H9 (cell line): ENCODE measurements at regions not wholly inside any gene's neighbourhood (a gene's known extent, or its start where the extent isn't known, plus 50 kb on each side); places are given as distances from the start of the nearest gene placed in this dataset.

Experiments used
- DNase-seq: peaks from one replicate; pipeline ENCODE4 v3.0.0-alpha.2; 2017
- H2AFZ ChIP-seq: one replicate; pipeline ENCODE4 v1.6.1; 2013; ENCODE audit warnings: mild to moderate bottlenecking, low read length, control low read depth, moderate library complexity
- H2AK5ac ChIP-seq: 2 replicates; pipeline ENCODE4 v1.6.1; 2013; ENCODE audit warnings: low read length, control low read depth, mixed read lengths; ENCODE audit not compliant: insufficient read length
- H2BK120ac ChIP-seq: one replicate; pipeline ENCODE4 v1.6.1; 2013; ENCODE audit warnings: low read depth, mild to moderate bottlenecking, low read length, control low read depth, inconsistent platforms; ENCODE audit not compliant: poor library complexity, severe bottlenecking
- H2BK12ac ChIP-seq: 2 replicates; pipeline ENCODE4 v1.6.1; 2013; ENCODE audit warnings: low read length, control low read depth, mixed read lengths, low read depth; ENCODE audit not compliant: insufficient read length
- H2BK15ac ChIP-seq: 2 replicates; pipeline ENCODE4 v1.6.1; 2013; ENCODE audit warnings: low read depth, low read length, control low read depth
- H2BK20ac ChIP-seq: one replicate; pipeline ENCODE4 v1.6.1; 2013; ENCODE audit warnings: low read depth, mild to moderate bottlenecking, low read length, control low read depth, inconsistent platforms; ENCODE audit not compliant: poor library complexity, severe bottlenecking
- H2BK5ac ChIP-seq: 2 replicates; pipeline ENCODE4 v1.6.1; 2013; ENCODE audit warnings: low read length, control low read depth, mixed read lengths; ENCODE audit not compliant: insufficient read length
- H3K14ac ChIP-seq: 2 replicates; pipeline ENCODE4 v1.6.1; 2013; ENCODE audit warnings: low read length, control low read depth; ENCODE audit not compliant: insufficient read depth
- H3K18ac ChIP-seq: 2 replicates; pipeline ENCODE4 v1.6.1; 2013; ENCODE audit warnings: low read depth, mild to moderate bottlenecking, mixed read lengths, low read length, control low read depth; ENCODE audit not compliant: insufficient read length
- H3K23ac ChIP-seq: 2 replicates; pipeline ENCODE4 v1.6.1; 2013; ENCODE audit warnings: low read length, control low read depth, mixed read lengths, low read depth; ENCODE audit not compliant: insufficient read length
- H3K23me2 ChIP-seq: 2 replicates; pipeline ENCODE4 v1.6.1; 2013; ENCODE audit warnings: low read depth, mild to moderate bottlenecking, mixed read lengths, low read length, control low read depth; ENCODE audit not compliant: insufficient read length, poor library complexity, severe bottlenecking
- H3K27ac ChIP-seq: 2 replicates; pipeline ENCODE4 v1.5.1; 2013; ENCODE audit warnings: low read length, control low read depth, mixed read lengths, low read depth; ENCODE audit not compliant: insufficient read length
- H3K27me3 ChIP-seq: 2 replicates; pipeline ENCODE4 v1.6.1; 2013; ENCODE audit warnings: low read length, control low read depth, inconsistent platforms; ENCODE audit not compliant: insufficient read depth
- H3K4ac ChIP-seq: 2 replicates; pipeline ENCODE4 v1.6.1; 2013; ENCODE audit warnings: low read depth, mild to moderate bottlenecking, control low read depth, inconsistent platforms, low read length, moderate library complexity
- H3K4me1 ChIP-seq: 2 replicates; pipeline ENCODE4 v1.6.1; 2013; ENCODE audit warnings: low read length, control low read depth, inconsistent platforms; ENCODE audit not compliant: insufficient read depth
- H3K4me2 ChIP-seq: 2 replicates; pipeline ENCODE4 v1.6.1; 2013; ENCODE audit warnings: low read length, control low read depth, mixed read lengths; ENCODE audit not compliant: insufficient read length, insufficient read depth
- H3K56ac ChIP-seq: 2 replicates; pipeline ENCODE4 v1.6.1; 2013; ENCODE audit warnings: low read depth, mild to moderate bottlenecking, mixed read lengths, low read length, control low read depth; ENCODE audit not compliant: insufficient read length
- H3K79me1 ChIP-seq: 2 replicates; pipeline ENCODE4 v1.6.1; 2013; ENCODE audit warnings: low read depth, mild to moderate bottlenecking, moderate library complexity, low read length, control low read depth, inconsistent platforms; ENCODE audit not compliant: insufficient read depth, poor library complexity, severe bottlenecking
- H3K79me2 ChIP-seq: 2 replicates; pipeline ENCODE4 v1.6.1; 2013; ENCODE audit warnings: low read length, control low read depth, inconsistent platforms; ENCODE audit not compliant: insufficient read depth
- H3K9ac ChIP-seq: 2 replicates; pipeline ENCODE4 v1.6.1; 2013; ENCODE audit warnings: low read length, control low read depth, mixed read lengths; ENCODE audit not compliant: insufficient read length; ENCODE audit errors: extremely low read depth
- H3K9me3 ChIP-seq: one replicate; pipeline ENCODE4 v1.6.1; 2013; ENCODE audit warnings: low read depth, low read length, inconsistent platforms; ENCODE audit not compliant: control insufficient read depth
- H3T11ph ChIP-seq: one replicate; pipeline ENCODE4 v1.6.1; 2013; ENCODE audit warnings: mild to moderate bottlenecking, low read length, control low read depth, inconsistent platforms
- H4K20me1 ChIP-seq: one replicate; pipeline ENCODE4 v1.6.1; 2013; ENCODE audit not compliant: control insufficient read depth, insufficient read length, insufficient read depth
- H4K5ac ChIP-seq: 2 replicates; pipeline ENCODE4 v1.6.1; 2013; ENCODE audit warnings: low read depth, mild to moderate bottlenecking, mixed read lengths, low read length, control low read depth; ENCODE audit not compliant: insufficient read length
- H4K8ac ChIP-seq: replicated peaks from 2 replicates; pipeline ENCODE4 v1.6.1; 2013; ENCODE audit warnings: low read length, control low read depth, mixed read lengths, low read depth; ENCODE audit not compliant: insufficient read length
- H4K91ac ChIP-seq: 2 replicates; pipeline ENCODE4 v1.6.1; 2013; ENCODE audit warnings: low read depth, mild to moderate bottlenecking, moderate library complexity, mixed read lengths, low read length, control low read depth; ENCODE audit not compliant: insufficient read length
- H3K27ac Mint-ChIP-seq, 3 experiments: 2 replicates in 2 of 3; 3 replicates in 1 of 3; pipeline ENCODE4 v1.8.0; 2020 to 2021; ENCODE audit warnings: mixed read lengths in 3 of 3, mild to moderate bottlenecking in 1 of 3, moderate library complexity in 1 of 3
- H3K27me3 Mint-ChIP-seq: 2 replicates; pipeline ENCODE4 v1.8.0; 2021; ENCODE audit warnings: low read depth, mild to moderate bottlenecking, moderate library complexity, mixed read lengths
- H3K36me3 Mint-ChIP-seq, 3 experiments: 2 replicates in 2 of 3; 3 replicates in 1 of 3; pipeline ENCODE4 v1.8.0; 2020 to 2021; ENCODE audit warnings: low read depth in 3 of 3, mixed read lengths in 3 of 3; ENCODE audit not compliant: insufficient read depth in 1 of 3
- H3K4me1 Mint-ChIP-seq, 2 experiments: 2 replicates each; pipeline ENCODE4 v1.8.0; 2020; ENCODE audit warnings: mixed read lengths in 2 of 2
- H3K4me3 Mint-ChIP-seq, 2 experiments: 2 replicates in 1 of 2; 3 replicates in 1 of 2; pipeline ENCODE4 v1.8.0; 2020 to 2021; ENCODE audit warnings: mild to moderate bottlenecking in 2 of 2, mixed read lengths in 2 of 2, moderate library complexity in 1 of 2
- H3K9me3 Mint-ChIP-seq, 2 experiments: 2 replicates in 1 of 2; 3 replicates in 1 of 2; pipeline ENCODE4 v1.8.0; 2020; ENCODE audit warnings: mild to moderate bottlenecking in 2 of 2, mixed read lengths in 2 of 2, moderate library complexity in 1 of 2
- CTCF ChIP-seq: fragments of 200-600 bp; sonication (generic); conservative IDR thresholded peaks from 3 replicates; pipeline ENCODE4 v1.8.0; 2021; ENCODE audit warnings: antibody characterized with exemption, mild to moderate bottlenecking
- WGBS: extraction: QIAGEN DNeasy Blood & Tissue Kit; methylation state at CpG from one replicate; pipeline ENCODE4 v1.1.7; 2013; ENCODE audit warnings: missing lambda C conversion rate, low lambda C conversion rate, mixed read lengths; ENCODE audit not compliant: insufficient read length; ENCODE audit errors: extremely low coverage; 5-methylcytosine and 5-hydroxymethylcytosine counted together

- Histone ChIP-seq H4K5ac (no peak overlapping the region), H3K79me1 (no peaks in the 10 kb centered on the region), H4K91ac (no peak overlapping the region), H2BK15ac (no peak overlapping the region), H3K27me3 (no peaks in the 10 kb centered on the region), H2BK120ac (no peak overlapping the region), H4K20me1 (no peaks in the 10 kb centered on the region), H3K27ac (no peak overlapping the region), H3K4me2 (no peak overlapping the region), H3K23ac (no peak overlapping the region), H2AK5ac (no peak overlapping the region), H2BK20ac (no peak overlapping the region), H3K18ac (no peak overlapping the region), H2BK12ac (no peak overlapping the region), H3K56ac (no peak overlapping the region), H2BK5ac (no peak overlapping the region), H3T11ph (no peak overlapping the region), H3K14ac (no peak overlapping the region), H3K23me2 (no peaks in the 10 kb centered on the region), H3K9ac (no peak overlapping the region), H3K79me2 (no peaks in the 10 kb centered on the region), H3K4ac (no peak overlapping the region), H3K9me3 (no peaks in the 10 kb centered on the region), H2AFZ (no peak overlapping the region), H4K8ac (no peak overlapping the region), H3K4me1 (no peaks in the 10 kb centered on the region)
- H3K27me3 Mint-ChIP-seq = peaks cover 2% of the 10 kb centered on the region; the same call in 1 of the 2 replicates
- no peaks in the 10 kb centered on the region; a peak in 1 of 7 replicates for H3K36me3 Mint-ChIP-seq
- no peak overlapping the region for H3K27ac Mint-ChIP-seq
- peaks cover 8 to 9% of the 10 kb centered on the region in 2 experiments; a peak in 2 of 5 replicates for H3K9me3 Mint-ChIP-seq
- no peaks in the 10 kb centered on the region for H3K4me1 Mint-ChIP-seq
- no peak for DNase-seq
- TF ChIP-seq CTCF = no peak
- H3K4me3 Mint-ChIP-seq = no peak overlapping the region
- no CpG with 5 or more reads among the region's 1 CpG for WGBS
These were observed 110.7 kb upstream of the CELF4 start for GRCh38 chr18:37676276-37676675.
